GM23338 (cell line): ENCODE measurements at regions not wholly inside any gene's neighbourhood (a gene's known extent, or its start where the extent isn't known, plus 50 kb on each side); places are given as distances from the start of the nearest gene placed in this dataset.

Experiments
- CREB1 ChIP-seq: fragments of 250-450 bp; sonication (Bioruptor Pico); IDR thresholded peaks from 2 replicates; pipeline ENCODE4 v1.5.0; 2020; ENCODE audit warnings: low read depth, mild to moderate bottlenecking, moderate library complexity
- EZH2 ChIP-seq: fragments of 200-600 bp; sonication (generic); IDR thresholded peaks from one replicate; pipeline ENCODE4 v1.8.0; 2017; ENCODE audit warnings: antibody characterized with exemption, mild to moderate bottlenecking, low read depth; ENCODE audit not compliant: unreplicated experiment
- EZH2phosphoT487 ChIP-seq: fragments of 200-600 bp; sonication (generic); IDR thresholded peaks from one replicate; pipeline ENCODE4 v1.8.1; 2018; ENCODE audit warnings: antibody characterized with exemption; ENCODE audit not compliant: unreplicated experiment
- JUNB ChIP-seq: IDR thresholded peaks from one replicate; pipeline ENCODE4 v1.6.1; 2016; ENCODE audit warnings: antibody characterized with exemption; ENCODE audit not compliant: unreplicated experiment
- NANOG ChIP-seq: IDR thresholded peaks from 2 replicates; pipeline ENCODE4 v1.6.1; 2016; ENCODE audit warnings: antibody characterized with exemption, borderline replicate concordance
- POLR2AphosphoS5 ChIP-seq: IDR thresholded peaks from 2 replicates; pipeline ENCODE4 v1.6.1; 2016; ENCODE audit warnings: antibody characterized with exemption, low read depth
- STAT1 ChIP-seq: IDR thresholded peaks from one replicate; pipeline ENCODE4 v1.6.1; 2016; ENCODE audit warnings: antibody characterized with exemption; ENCODE audit not compliant: unreplicated experiment
- ZNF114 ChIP-seq: fragments of 250-450 bp; sonication (Bioruptor Pico); IDR thresholded peaks from 2 replicates; pipeline ENCODE4 v1.5.0; 2020; ENCODE audit warnings: mild to moderate bottlenecking, moderate library complexity
- TF ChIP-seq, protein P1 (sequence below), 2 experiments: fragments of 200-600 bp in 1 of 2; sonication (generic) in 1 of 2; conservative IDR thresholded peaks; 2 replicates each; pipeline versions ENCODE4 v1.5.1 to v1.6.1; 2016 to 2017; ENCODE audit warnings: antibody characterized with exemption in 2 of 2, low read depth in 2 of 2, mild to moderate bottlenecking in 2 of 2, moderate library complexity in 1 of 2
- TF ChIP-seq, protein P2 (sequence below): IDR thresholded peaks from 2 replicates; pipeline ENCODE4 v1.6.1; 2016; ENCODE audit warnings: antibody characterized with exemption
- TF ChIP-seq, protein P3 (sequence below): IDR thresholded peaks from one replicate; pipeline ENCODE4 v1.6.1; 2018; ENCODE audit warnings: antibody characterized with exemption; ENCODE audit not compliant: unreplicated experiment

DNA sequence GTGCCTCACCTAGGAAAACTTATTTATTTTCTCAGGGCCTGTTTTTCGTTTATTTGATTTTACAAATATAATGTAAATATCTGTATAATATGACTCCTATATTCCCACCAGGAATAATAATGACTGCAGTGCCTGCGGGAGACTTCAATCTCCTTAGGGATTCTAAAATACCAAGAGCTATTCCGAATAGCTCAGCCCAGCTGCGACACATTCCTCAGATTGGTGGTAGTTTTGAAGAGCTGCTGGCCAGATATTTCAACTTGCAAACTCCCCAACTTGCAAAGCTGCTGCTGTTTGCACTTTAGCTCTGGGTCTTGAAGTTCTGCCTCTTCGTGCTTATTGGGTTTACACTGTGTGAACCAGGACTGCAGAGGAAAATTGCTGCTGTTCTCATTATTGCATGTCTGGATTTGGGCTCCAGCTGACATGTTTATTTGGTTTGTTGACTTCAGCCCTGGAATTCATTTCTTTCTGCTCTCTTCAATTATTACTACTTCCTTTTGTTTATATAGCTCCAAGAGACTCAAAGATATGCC, 480.2 kb upstream of the CHST9 start:
- TF ChIP-seq EZH2phosphoT487 (no peak), EZH2 (no peak), JUNB (no peak), ZNF114 (CRISPR knock-in tag) (no peak), NANOG (no peak), CREB1 (CRISPR knock-in tag) (no peak), POLR2AphosphoS5 (no peak), STAT1 (no peak)
- TF ChIP-seq, protein P1, sequence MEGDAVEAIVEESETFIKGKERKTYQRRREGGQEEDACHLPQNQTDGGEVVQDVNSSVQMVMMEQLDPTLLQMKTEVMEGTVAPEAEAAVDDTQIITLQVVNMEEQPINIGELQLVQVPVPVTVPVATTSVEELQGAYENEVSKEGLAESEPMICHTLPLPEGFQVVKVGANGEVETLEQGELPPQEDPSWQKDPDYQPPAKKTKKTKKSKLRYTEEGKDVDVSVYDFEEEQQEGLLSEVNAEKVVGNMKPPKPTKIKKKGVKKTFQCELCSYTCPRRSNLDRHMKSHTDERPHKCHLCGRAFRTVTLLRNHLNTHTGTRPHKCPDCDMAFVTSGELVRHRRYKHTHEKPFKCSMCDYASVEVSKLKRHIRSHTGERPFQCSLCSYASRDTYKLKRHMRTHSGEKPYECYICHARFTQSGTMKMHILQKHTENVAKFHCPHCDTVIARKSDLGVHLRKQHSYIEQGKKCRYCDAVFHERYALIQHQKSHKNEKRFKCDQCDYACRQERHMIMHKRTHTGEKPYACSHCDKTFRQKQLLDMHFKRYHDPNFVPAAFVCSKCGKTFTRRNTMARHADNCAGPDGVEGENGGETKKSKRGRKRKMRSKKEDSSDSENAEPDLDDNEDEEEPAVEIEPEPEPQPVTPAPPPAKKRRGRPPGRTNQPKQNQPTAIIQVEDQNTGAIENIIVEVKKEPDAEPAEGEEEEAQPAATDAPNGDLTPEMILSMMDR (conservative IDR thresholded peaks at IDR 0.05; ENCODE audit: low read depth in 2 of 2), result no peak
- TF ChIP-seq, protein P2, sequence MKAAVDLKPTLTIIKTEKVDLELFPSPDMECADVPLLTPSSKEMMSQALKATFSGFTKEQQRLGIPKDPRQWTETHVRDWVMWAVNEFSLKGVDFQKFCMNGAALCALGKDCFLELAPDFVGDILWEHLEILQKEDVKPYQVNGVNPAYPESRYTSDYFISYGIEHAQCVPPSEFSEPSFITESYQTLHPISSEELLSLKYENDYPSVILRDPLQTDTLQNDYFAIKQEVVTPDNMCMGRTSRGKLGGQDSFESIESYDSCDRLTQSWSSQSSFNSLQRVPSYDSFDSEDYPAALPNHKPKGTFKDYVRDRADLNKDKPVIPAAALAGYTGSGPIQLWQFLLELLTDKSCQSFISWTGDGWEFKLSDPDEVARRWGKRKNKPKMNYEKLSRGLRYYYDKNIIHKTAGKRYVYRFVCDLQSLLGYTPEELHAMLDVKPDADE, result no peak
- TF ChIP-seq, protein P3, sequence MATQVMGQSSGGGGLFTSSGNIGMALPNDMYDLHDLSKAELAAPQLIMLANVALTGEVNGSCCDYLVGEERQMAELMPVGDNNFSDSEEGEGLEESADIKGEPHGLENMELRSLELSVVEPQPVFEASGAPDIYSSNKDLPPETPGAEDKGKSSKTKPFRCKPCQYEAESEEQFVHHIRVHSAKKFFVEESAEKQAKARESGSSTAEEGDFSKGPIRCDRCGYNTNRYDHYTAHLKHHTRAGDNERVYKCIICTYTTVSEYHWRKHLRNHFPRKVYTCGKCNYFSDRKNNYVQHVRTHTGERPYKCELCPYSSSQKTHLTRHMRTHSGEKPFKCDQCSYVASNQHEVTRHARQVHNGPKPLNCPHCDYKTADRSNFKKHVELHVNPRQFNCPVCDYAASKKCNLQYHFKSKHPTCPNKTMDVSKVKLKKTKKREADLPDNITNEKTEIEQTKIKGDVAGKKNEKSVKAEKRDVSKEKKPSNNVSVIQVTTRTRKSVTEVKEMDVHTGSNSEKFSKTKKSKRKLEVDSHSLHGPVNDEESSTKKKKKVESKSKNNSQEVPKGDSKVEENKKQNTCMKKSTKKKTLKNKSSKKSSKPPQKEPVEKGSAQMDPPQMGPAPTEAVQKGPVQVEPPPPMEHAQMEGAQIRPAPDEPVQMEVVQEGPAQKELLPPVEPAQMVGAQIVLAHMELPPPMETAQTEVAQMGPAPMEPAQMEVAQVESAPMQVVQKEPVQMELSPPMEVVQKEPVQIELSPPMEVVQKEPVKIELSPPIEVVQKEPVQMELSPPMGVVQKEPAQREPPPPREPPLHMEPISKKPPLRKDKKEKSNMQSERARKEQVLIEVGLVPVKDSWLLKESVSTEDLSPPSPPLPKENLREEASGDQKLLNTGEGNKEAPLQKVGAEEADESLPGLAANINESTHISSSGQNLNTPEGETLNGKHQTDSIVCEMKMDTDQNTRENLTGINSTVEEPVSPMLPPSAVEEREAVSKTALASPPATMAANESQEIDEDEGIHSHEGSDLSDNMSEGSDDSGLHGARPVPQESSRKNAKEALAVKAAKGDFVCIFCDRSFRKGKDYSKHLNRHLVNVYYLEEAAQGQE, result no peak
